GM04504 (cell line): ENCODE measurements at regions not wholly inside any gene's neighbourhood (a gene's known extent, or its start where the extent isn't known, plus 50 kb on each side); places are given as distances from the start of the nearest gene placed in this dataset.
A peak's percentile ranks its signal among the peaks of the same experiment; 100 is the strongest.

Experiments
- DNase-seq: peaks from one replicate; pipeline ENCODE4 v3.0.0-alpha.2; 2012; ENCODE audit warnings: low read depth

GRCh38 chr4:123455360-123455759, 58.8 kb downstream of the SPRY1 start:
- no peak for DNase-seq

DNA sequence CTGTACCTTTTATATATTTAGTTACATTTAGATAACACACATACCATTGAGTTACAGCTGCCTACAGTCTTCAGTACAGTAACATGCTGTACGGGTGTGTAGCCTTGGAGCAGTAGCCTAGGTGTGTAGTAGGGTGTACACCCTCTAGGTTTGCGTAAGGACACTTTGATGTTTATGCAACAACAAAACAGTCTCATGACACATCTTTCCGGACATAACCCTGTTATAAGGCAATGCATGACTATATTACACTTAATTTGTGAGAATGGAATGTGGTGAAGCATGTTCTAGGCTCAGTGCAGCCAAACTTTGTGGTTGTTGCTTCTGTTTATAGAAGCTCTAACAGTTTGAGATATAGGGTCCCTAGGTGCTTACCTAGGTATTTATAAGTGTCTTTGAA, 65.4 kb downstream of the SPRY1 start:
- no peak for DNase-seq

GRCh38 chr4:123463869-123464268, 67.3 kb downstream of the SPRY1 start:
- DNase-seq, result no peak

GRCh38 chr4:123465416-123465815, 68.8 kb downstream of the SPRY1 start:
- DNase-seq, result no peak

- no peak for DNase-seq
These were observed 69.6 kb downstream of the SPRY1 start for GRCh38 chr4:123466080-123466785.

DNA sequence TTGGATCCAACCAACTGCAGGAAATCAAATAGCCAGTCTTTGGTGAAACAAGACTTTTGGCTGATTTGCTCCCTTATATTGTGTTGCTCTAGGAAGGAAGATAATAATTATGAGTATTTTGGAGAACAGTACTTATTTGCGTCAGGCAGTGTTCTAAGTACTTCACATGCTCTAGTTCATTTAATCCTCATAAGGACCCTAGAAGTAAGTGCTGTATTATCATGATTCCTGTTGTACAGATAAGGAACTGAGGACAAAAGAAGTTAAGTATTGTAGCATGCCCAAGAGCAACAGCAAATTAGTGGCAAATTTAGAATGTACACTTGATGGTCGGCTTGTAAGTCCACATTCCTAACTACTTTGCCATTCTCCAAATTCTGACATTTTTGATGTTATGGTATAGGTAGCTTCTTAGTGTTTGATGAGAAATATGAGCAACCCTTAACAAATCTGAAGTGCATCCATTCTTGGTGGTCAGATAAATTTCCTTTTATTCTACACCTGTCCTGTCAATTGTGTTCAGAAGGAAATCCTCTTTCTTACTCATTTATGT, 72.0 kb downstream of the SPRY1 start:
- no peak for DNase-seq

- DNase-seq, result no peak
These were observed 72.7 kb downstream of the SPRY1 start for GRCh38 chr4:123469245-123469644.

- no peak for DNase-seq
These were observed 73.1 kb downstream of the SPRY1 start for GRCh38 chr4:123469696-123470095.

- no peak for DNase-seq
These were observed 74.0 kb downstream of the SPRY1 start for GRCh38 chr4:123470640-123471039.

DNA sequence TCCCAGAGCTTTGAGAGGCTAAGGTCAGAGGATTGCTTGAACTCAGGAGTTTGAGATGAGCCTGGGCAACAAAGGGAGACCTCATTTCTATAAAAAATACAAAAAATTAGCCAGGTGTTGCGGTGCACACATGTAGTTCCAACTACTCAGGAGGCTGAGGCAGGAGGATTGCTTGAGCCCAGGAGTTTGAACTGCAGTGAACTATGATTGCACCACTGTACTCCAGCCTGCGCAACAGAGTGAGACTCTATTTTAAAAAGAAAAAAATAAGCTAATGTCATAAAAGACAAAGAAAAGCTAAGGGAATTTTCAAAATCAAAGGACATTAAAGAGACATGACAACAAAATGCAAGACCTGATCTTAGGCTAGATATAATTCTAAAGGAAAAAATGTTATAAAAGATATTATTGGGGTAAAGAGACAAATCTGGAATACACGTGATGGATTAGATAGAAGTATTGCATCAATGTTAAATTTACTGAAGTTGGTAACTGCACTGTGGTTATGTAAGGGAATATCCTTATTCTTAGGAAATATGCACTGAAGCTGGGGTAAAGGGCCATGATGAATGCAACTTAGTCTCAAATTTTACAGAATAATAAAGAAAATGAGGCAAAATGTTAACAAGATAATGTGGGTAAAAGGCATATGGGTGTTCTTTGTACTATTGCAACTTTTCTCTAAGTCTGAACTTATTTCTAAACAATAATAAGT, 75.2 kb downstream of the SPRY1 start:
- DNase-seq, result no peak

DNA sequence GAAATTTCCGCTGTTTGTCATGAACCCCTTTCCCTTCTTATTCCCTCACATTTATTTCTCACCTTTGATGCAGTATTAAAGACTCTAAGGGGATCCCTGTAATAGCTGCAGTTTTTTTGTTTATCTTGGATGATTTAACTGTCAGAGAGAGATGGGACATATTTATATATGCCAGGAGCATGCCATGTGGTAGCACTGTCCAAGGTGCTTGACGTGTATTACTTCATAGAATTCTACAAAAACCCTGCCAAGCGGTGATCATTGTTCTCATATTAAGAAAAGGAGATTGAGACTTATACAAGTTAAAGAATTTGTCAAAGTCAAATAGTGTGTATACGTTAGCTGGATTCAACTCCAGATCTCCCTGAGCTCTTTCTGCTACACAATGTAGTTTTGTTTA, 78.2 kb downstream of the SPRY1 start:
- DNase-seq, result no peak

GRCh38 chr4:123476089-123476488, 79.5 kb downstream of the SPRY1 start:
- DNase-seq, result no peak

GRCh38 chr4:123477711-123478209, 81.2 kb downstream of the SPRY1 start:
- DNase-seq, result peak; percentile 17

GRCh38 chr4:123478859-123479345, 82.3 kb downstream of the SPRY1 start:
- DNase-seq, result peak; percentile 43

DNA sequence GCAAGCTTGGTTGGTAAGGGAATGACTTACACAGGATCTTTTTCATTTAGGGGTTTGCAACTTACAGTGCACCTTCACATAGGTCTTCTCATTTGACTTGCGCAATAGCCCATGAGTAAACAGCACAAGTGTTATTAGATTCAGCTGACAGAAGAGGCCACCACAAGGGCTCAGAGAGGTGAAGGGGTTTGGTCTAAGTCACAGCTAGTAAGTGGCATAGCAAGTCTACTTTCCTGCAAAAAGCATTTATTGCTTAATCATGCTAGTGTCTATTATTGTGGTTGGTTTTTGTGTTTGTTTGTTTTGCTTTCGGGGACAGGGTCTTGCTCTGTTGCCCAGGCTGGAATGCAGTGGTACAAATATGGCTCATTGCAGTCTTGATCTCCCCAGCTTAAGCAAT, 83.3 kb downstream of the SPRY1 start:
- no peak for DNase-seq

DNA sequence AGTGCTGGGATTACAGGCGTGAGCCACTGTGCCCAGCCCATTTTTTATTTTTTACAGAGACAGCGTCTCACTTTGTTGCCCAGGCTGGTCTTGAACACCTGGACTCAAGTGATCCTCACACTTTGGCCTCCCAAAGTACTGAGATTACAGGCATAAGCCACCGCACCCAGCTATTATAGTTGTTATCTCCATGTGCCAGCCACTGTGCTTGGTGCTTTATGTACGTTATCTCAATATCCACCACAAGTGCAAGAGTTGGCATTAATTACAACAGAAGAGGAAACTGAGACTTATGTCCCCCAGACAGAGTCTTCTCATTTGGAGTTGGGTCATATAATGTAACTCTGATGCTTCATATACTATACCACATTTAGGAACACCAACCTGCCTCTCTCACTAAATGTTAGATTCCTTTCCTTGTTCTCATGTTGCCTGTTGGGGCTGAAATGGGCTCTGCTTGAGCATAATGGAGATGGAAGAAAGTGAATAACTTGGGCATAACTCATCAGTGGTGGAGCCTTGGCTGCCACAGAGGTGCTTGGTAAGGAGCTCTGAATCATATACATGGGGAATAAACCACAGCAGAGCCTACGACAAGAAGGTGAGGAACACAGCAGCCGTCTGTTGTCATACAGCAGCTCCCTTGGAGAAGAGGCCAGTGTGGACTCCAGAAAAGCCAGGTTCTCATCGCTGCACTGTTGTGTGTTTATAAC, 84.3 kb downstream of the SPRY1 start:
- no peak for DNase-seq

DNA sequence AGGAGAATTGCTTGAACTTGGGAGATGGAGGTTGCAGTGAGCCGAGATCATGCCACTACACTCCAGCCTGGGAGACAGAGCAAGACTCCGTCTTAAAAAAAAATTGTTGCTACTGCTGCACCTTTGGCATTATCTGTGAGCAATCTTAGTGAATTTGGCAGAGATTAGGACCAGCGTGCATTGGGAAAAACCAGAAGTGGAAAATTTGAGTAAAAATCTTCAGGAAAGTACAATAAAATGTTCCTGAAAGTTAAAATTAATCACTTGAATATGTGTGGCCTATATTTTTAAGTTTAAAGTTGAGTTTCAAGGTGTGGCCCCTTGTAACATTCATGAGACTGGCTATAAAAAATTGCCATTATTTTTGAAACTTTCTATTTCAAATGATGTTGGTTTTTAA, 85.1 kb downstream of the SPRY1 start:
- DNase-seq, result no peak

DNA sequence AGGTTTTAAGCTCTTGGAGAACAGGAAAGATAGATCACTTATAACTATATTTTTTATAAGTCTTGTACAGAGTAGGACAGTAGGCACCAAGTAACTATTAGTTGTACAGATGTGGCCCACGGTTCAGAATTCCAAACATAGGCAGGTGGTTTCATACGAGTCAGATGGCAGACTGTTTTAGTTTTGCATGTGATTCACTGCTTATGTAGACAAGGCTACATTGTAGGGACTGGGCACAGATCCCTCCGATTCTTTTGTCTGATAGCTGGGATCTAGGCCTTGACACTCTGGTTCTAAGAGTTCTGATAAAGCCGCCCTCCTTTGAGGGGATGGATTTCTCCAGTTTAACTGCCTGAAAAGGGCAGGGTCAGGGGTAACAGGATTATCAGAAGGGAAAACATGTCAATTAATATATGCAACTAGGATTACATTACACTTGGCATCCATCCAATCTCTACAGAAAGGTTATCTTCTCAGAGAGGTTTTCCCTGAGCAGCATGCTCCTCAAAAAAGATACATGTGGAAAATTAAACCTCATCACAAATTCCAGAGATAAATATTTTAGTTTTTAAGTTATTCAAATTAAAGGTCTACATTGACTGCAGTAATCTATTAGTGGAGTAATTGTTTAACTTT, 87.8 kb downstream of the SPRY1 start:
- DNase-seq, result no peak

DNA sequence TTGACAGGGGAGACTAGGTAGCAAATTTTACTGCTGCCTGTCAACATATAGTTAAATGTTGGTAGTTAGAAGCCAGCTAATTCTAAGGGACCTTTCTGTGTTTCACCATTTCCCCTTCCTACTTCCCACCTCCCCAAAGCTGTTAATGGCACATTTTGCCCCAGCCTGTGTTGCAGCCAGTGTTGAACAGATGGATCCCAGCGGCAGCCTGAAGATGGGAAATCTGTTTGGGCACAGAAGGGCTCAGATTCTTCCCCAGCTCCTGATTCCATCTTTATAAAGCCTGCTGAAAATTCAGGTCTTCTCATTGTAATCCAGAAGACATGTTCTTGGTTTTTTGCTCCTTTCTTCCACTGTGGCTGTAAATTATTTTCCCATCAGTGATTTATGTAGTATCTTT, 89.0 kb downstream of the SPRY1 start:
- no peak for DNase-seq

DNA sequence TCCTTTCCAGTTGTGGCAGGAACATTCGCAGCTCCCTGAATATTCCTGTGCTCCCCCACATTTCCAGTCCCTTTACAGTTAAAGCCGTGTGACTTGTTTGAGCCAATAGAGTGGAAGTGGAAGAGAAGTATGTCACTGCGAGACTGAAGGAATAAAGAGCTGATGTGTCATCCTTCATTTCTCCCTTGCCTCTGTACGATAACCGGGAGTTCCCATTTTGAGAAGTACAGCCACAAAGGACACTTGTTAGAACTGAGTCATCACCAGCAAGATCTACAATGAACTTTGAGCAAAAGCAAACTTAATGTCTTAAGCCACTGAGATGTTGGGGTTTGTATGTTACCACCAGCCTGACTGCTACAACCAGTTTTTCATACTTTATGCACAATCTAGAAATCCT, 92.3 kb downstream of the SPRY1 start:
- no peak for DNase-seq

DNA sequence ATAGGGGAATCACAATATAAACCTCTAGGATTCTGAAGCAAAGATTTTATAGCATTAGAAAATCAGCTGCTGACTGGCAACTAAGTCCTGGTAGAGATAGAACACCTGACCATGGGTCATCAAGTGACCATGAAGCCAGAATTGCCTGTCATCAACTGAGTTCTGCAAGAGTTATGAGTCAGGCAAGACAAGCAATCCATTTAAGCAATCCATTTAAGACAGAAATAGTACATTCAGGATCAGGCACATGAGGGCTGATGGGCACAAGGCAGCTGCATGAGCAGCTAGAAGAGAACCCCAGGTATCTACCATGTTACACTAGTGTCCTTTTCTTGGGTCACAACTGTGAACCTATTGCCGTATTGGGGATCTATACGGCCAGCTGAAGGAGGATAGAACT, 98.9 kb downstream of the SPRY1 start:
- DNase-seq, result no peak

- no peak for DNase-seq
These were observed 99.8 kb downstream of the SPRY1 start for GRCh38 chr4:123496421-123496820.
